GM12873 (cell line): ENCODE measurements at regions not wholly inside any gene's neighbourhood (a gene's known extent, or its start where the extent isn't known, plus 50 kb on each side); places are given as distances from the start of the nearest gene placed in this dataset.

Experiments
- CTCF ChIP-seq: IDR thresholded peaks from 2 replicates; pipeline ENCODE4 v1.5.1; 2012; ENCODE audit warnings: low read depth, mild to moderate bottlenecking, moderate library complexity, low read length, control low read depth; ENCODE audit not compliant: insufficient read depth; ENCODE audit errors: missing control alignments

GRCh38 chr6:166686317-166686716 lies 59.3 kb upstream of the RPS6KA2 start:
- no peak for TF ChIP-seq CTCF

GRCh38 chr6:166684866-166685265 lies 57.8 kb upstream of the RPS6KA2 start:
- no peak for TF ChIP-seq CTCF

- no peak for TF ChIP-seq CTCF
These were observed 57.1 kb upstream of the RPS6KA2 start for GRCh38 chr6:166684170-166684569.

- no peak for TF ChIP-seq CTCF
These were observed 56.4 kb upstream of the RPS6KA2 start for GRCh38 chr6:166683477-166683876.

- no peak for TF ChIP-seq CTCF
These were observed 52.5 kb upstream of the RPS6KA2 start for GRCh38 chr6:166679566-166679965.

- no peak for TF ChIP-seq CTCF
These were observed 51.4 kb upstream of the RPS6KA2 start for GRCh38 chr6:166678426-166678825.

GRCh38 chr6:166677941-166678340 lies 50.9 kb upstream of the RPS6KA2 start:
- no peak for TF ChIP-seq CTCF
